HG03520 (cell line): ENCODE measurements at regions not wholly inside any gene's neighbourhood (a gene's known extent, or its start where the extent isn't known, plus 50 kb on each side); places are given as distances from the start of the nearest gene placed in this dataset.
A peak's percentile ranks its signal among the peaks of the same experiment; 100 is the strongest.

Source experiments
- ATAC-seq: cut with Tn5 transposase; IDR thresholded peaks from one replicate; pipeline ENCODE4 v1.9.1; 2021; ENCODE audit warnings: mild to moderate bottlenecking, moderate library complexity; ENCODE audit not compliant: unreplicated experiment

- ATAC-seq, result peak; percentile 95
Measured at GRCh38 chr2:7825591-7826312, 856.1 kb upstream of the ID2 start.

- ATAC-seq, result no peak
Measured at GRCh38 chr2:7826656-7827055, 855.2 kb upstream of the ID2 start.

- ATAC-seq, result no peak
Measured at GRCh38 chr2:7829241-7829640, 852.6 kb upstream of the ID2 start.

- ATAC-seq, result no peak
Measured at GRCh38 chr2:7830616-7831015, 851.2 kb upstream of the ID2 start.

GRCh38 chr2:7835151-7835550 lies 846.7 kb upstream of the ID2 start:
- no peak for ATAC-seq

GRCh38 chr2:7835693-7836680 lies 845.9 kb upstream of the ID2 start:
- peak; percentile 85 for ATAC-seq

- ATAC-seq, result no peak
Measured at GRCh38 chr2:7837237-7837760, 844.6 kb upstream of the ID2 start.

GRCh38 chr2:7838669-7839068 lies 843.2 kb upstream of the ID2 start:
- no peak for ATAC-seq

- no peak for ATAC-seq
Measured at GRCh38 chr2:7840651-7841380, 841.0 kb upstream of the ID2 start.

- no peak for ATAC-seq
Measured at GRCh38 chr2:7841751-7842150, 840.1 kb upstream of the ID2 start.

- no peak for ATAC-seq
Measured at GRCh38 chr2:7844414-7844965, 837.4 kb upstream of the ID2 start.

- ATAC-seq, result no peak
Measured at GRCh38 chr2:7845332-7845731, 836.5 kb upstream of the ID2 start.

GRCh38 chr2:7846607-7847006 lies 835.2 kb upstream of the ID2 start:
- no peak for ATAC-seq

GRCh38 chr2:7847321-7847720 lies 834.5 kb upstream of the ID2 start:
- ATAC-seq, result no peak

- ATAC-seq, result no peak
Measured at GRCh38 chr2:7849027-7849426, 832.8 kb upstream of the ID2 start.

GRCh38 chr2:7849531-7849930 lies 832.3 kb upstream of the ID2 start:
- no peak for ATAC-seq

- ATAC-seq, result no peak
Measured at GRCh38 chr2:7852546-7852945, 829.3 kb upstream of the ID2 start.

- ATAC-seq, result no peak
Measured at GRCh38 chr2:7857904-7858303, 824.0 kb upstream of the ID2 start.

- ATAC-seq, result no peak
Measured at GRCh38 chr2:7858624-7859023, 823.2 kb upstream of the ID2 start.

- no peak for ATAC-seq
Measured at GRCh38 chr2:7860693-7861092, 821.2 kb upstream of the ID2 start.
